Mesenchymal stem cell (in vitro differentiated cells and primary cell): ENCODE measurements at regions not wholly inside any gene's neighbourhood (a gene's known extent, or its start where the extent isn't known, plus 50 kb on each side); places are given as distances from the start of the nearest gene placed in this dataset. TPM values are rescaled to one million over a fixed set of nuclear protein-coding genes. Genes with fewer than 3 reads are reported as not detected.

Experiments
- small RNA-seq: library from polyadenylated mRNA; stranded (forward); fragments of <200 nt; extraction: miRNeasy Mini kit (QIAGEN cat#:217004); gene quantifications from one replicate; pipeline ENCODE3, GENCODE V24; 2013; ENCODE audit warnings: low read depth

Small RNA genes in the stretch of these regions (small RNA-seq; reads per million reads assigned to genes)
- not detected for gene AC008033.2
